CD14-positive monocyte (primary cell): ENCODE measurements at regions not wholly inside any gene's neighbourhood (a gene's known extent, or its start where the extent isn't known, plus 50 kb on each side); places are given as distances from the start of the nearest gene placed in this dataset.

ENCODE experiments used
- DNase-seq, 3 donors: peaks; one replicate each; pipeline ENCODE4 v3.0.0-alpha.2; 2011 to 2022
- H2AFZ ChIP-seq: 2 replicates; pipeline ENCODE4 v1.6.0; 2012; ENCODE audit warnings: mild to moderate bottlenecking, low read depth, low read length, inconsistent platforms; ENCODE audit not compliant: insufficient read depth, poor library complexity, severe bottlenecking
- H3K27ac ChIP-seq, 2 donors: 1 replicate in 1 of 2; 2 replicates in 1 of 2; pipeline ENCODE4 v1.5.1; 2012 to 2013; ENCODE audit warnings: low read length in 2 of 2, control low read depth in 1 of 2, inconsistent platforms in 1 of 2, low read depth in 1 of 2, mild to moderate bottlenecking in 1 of 2
- H3K27me3 ChIP-seq, 2 donors: one replicate each; pipeline versions ENCODE4 v1.6.0 to v1.6.1; 2011 to 2013; ENCODE audit warnings: low read length in 2 of 2; ENCODE audit not compliant: control insufficient read depth in 2 of 2, insufficient read depth in 2 of 2
- H3K36me3 ChIP-seq, 2 donors: replicated peaks in 1 of 2; 1 replicate in 1 of 2; 2 replicates in 1 of 2; pipeline versions ENCODE4 v1.5.1 to v1.6.1; 2012 to 2013; ENCODE audit warnings: low read length in 2 of 2, control low read depth in 1 of 2, inconsistent platforms in 1 of 2, mild to moderate bottlenecking in 1 of 2; ENCODE audit not compliant: insufficient read depth in 2 of 2, control insufficient read depth in 1 of 2
- H3K4me1 ChIP-seq, 2 donors: 1 replicate in 1 of 2; 2 replicates in 1 of 2; pipeline versions ENCODE4 v1.5.1 to v1.6.1; 2012 to 2013; ENCODE audit warnings: low read length in 2 of 2, control low read depth in 1 of 2, inconsistent platforms in 1 of 2, mild to moderate bottlenecking in 1 of 2, moderate library complexity in 1 of 2; ENCODE audit not compliant: insufficient read depth in 2 of 2, control insufficient read depth in 1 of 2
- H3K4me2 ChIP-seq: replicated peaks from 2 replicates; pipeline ENCODE3; 2012; ENCODE audit warnings: low read length, moderate library complexity, mild to moderate bottlenecking; ENCODE audit not compliant: poor library complexity, severe bottlenecking; ENCODE audit errors: extremely low read depth
- H3K4me3 ChIP-seq, 3 experiments: fragments of 200-600 bp in 1 of 3; sonication (generic) in 1 of 3; replicated peaks in 1 of 3; 1 replicate in 2 of 3; 2 replicates in 1 of 3; pipeline ENCODE4 v1.5.1; 2011 to 2013; ENCODE audit warnings: low read length in 3 of 3, mild to moderate bottlenecking in 3 of 3, control low read depth in 2 of 3, low read depth in 2 of 3, inconsistent platforms in 1 of 3, moderate library complexity in 1 of 3
- H3K79me2 ChIP-seq: 2 replicates; pipeline ENCODE4 v1.6.0; 2012; ENCODE audit warnings: mild to moderate bottlenecking, control low read depth, inconsistent platforms, low read length, moderate library complexity; ENCODE audit not compliant: insufficient read depth
- H3K9ac ChIP-seq: 2 replicates; pipeline ENCODE4 v1.6.0; 2017; ENCODE audit warnings: low read length, mild to moderate bottlenecking; ENCODE audit not compliant: insufficient read depth, poor library complexity, severe bottlenecking
- H3K9me3 ChIP-seq, 2 donors: replicated peaks in 1 of 2; 1 replicate in 1 of 2; 2 replicates in 1 of 2; pipeline versions ENCODE4 v1.5.1 to v1.6.1; 2012 to 2013; ENCODE audit warnings: low read length in 2 of 2, control low read depth in 1 of 2; ENCODE audit not compliant: control insufficient read depth in 1 of 2, insufficient read depth in 1 of 2
- H4K20me1 ChIP-seq: 2 replicates; pipeline ENCODE4 v1.6.0; 2012; ENCODE audit warnings: mild to moderate bottlenecking, low read length, control low read depth, moderate library complexity; ENCODE audit not compliant: insufficient read depth
- H3K27ac Mint-ChIP-seq, 7 donors: one replicate each; pipeline ENCODE4 v1.8.0; 2020; ENCODE audit warnings: mild to moderate bottlenecking in 7 of 7, mixed read lengths in 7 of 7, moderate library complexity in 6 of 7, inconsistent platforms in 2 of 7
- H3K27me3 Mint-ChIP-seq, 3 donors: one replicate each; pipeline ENCODE4 v1.8.0; 2021 to 2022; ENCODE audit warnings: low read depth in 3 of 3, mild to moderate bottlenecking in 3 of 3, mixed read lengths in 3 of 3, moderate library complexity in 3 of 3, inconsistent platforms in 1 of 3
- H3K36me3 Mint-ChIP-seq, 2 donors: one replicate each; pipeline ENCODE4 v1.8.0; 2020; ENCODE audit warnings: mixed read lengths in 2 of 2, inconsistent platforms in 1 of 2, mild to moderate bottlenecking in 1 of 2
- H3K4me1 Mint-ChIP-seq: one replicate; pipeline ENCODE4 v1.8.0; 2020; ENCODE audit warnings: mild to moderate bottlenecking, mixed read lengths
- H3K4me3 Mint-ChIP-seq, 2 donors: one replicate each; pipeline ENCODE4 v1.8.0; 2020; ENCODE audit warnings: mild to moderate bottlenecking in 2 of 2, mixed read lengths in 2 of 2, moderate library complexity in 1 of 2
- H3K9me3 Mint-ChIP-seq, 7 donors: one replicate each; pipeline ENCODE4 v1.8.0; 2020 to 2022; ENCODE audit warnings: mixed read lengths in 7 of 7, mild to moderate bottlenecking in 6 of 7, moderate library complexity in 6 of 7, inconsistent platforms in 2 of 7
- CTCF ChIP-seq: fragments of 200-600 bp; IDR thresholded peaks from one replicate; pipeline ENCODE4 v1.8.0; 2022; ENCODE audit warnings: antibody characterized with exemption, mild to moderate bottlenecking
- WGBS: methylation state at CpG from one replicate; pipeline ENCODE4 v1.1.5; 2013; ENCODE audit warnings: missing lambda C conversion rate; ENCODE audit not compliant: insufficient coverage; 5-methylcytosine and 5-hydroxymethylcytosine counted together
- intact Hi-C, 2 donors: fragments of 100-400 bp; cut with micrococcal nuclease; formaldehyde crosslinking; loops; one replicate each; pipeline versions ENCODE4 v1.15.0 to v1.15.1; 2023

- intact Hi-C loops, result no loop called here
- Mint-ChIP-seq H3K27me3 (peaks cover 0 to 2% (median 0%) of the 10 kb centered on the region in 3 donors), H3K9me3 (peaks cover 0 to 4% (median 2%) of the 10 kb centered on the region in 7 donors), H3K27ac (no peak overlapping the region), H3K4me3 (no peak overlapping the region), H3K4me1 (peaks cover 6% of the 10 kb centered on the region), H3K36me3 (no peaks in the 10 kb centered on the region)
- Histone ChIP-seq H3K4me1 (no peaks in the 10 kb centered on the region), H3K4me3 (no peak overlapping the region), H3K9me3 (no peaks in the 10 kb centered on the region), H3K36me3 (no peaks in the 10 kb centered on the region), H3K4me2 (no peak overlapping the region), H3K9ac (no peak overlapping the region), H3K27ac (no peak overlapping the region), H4K20me1 (no peaks in the 10 kb centered on the region), H3K79me2 (no peaks in the 10 kb centered on the region), H2AFZ (no peak overlapping the region), H3K27me3 (no peaks in the 10 kb centered on the region)
- DNase-seq, result no peak
- no peak for TF ChIP-seq CTCF
- no CpG with 5 or more reads among the region's 3 CpGs for WGBS
Measured at GRCh38 chr7:18166002-18166401, 138.4 kb upstream of the PRPS1L1 start.

- Mint-ChIP-seq H3K27ac (no peak overlapping the region), H3K4me3 (no peak overlapping the region), H3K4me1 (peaks cover 3% of the 10 kb centered on the region), H3K27me3 (no peaks in the 10 kb centered on the region), H3K9me3 (peaks cover 0 to 7% (median 3%) of the 10 kb centered on the region in 7 donors), H3K36me3 (no peaks in the 10 kb centered on the region)
- Histone ChIP-seq H3K9ac (no peak overlapping the region), H3K9me3 (no peaks in the 10 kb centered on the region), H2AFZ (no peak overlapping the region), H3K27ac (no peak overlapping the region), H3K79me2 (no peaks in the 10 kb centered on the region), H3K4me1 (no peaks in the 10 kb centered on the region), H3K4me2 (no peak overlapping the region), H4K20me1 (no peaks in the 10 kb centered on the region), H3K36me3 (no peaks in the 10 kb centered on the region), H3K4me3 (no peak overlapping the region), H3K27me3 (no peaks in the 10 kb centered on the region)
- intact Hi-C loops, result no loop called here
- no peak for TF ChIP-seq CTCF
- DNase-seq, result no peak
- WGBS, result no CpG with 5 or more reads among the region's 1 CpG
Measured at GRCh38 chr7:18167815-18168214, 140.2 kb upstream of the PRPS1L1 start.
